Fibroblast of lung (primary cell): ENCODE measurements at regions not wholly inside any gene's neighbourhood (a gene's known extent, or its start where the extent isn't known, plus 50 kb on each side); places are given as distances from the start of the nearest gene placed in this dataset.

Source experiments
- CTCF ChIP-seq, 2 donors: IDR thresholded peaks in 1 of 2; conservative IDR thresholded peaks in 1 of 2; 1 replicate in 1 of 2; 2 replicates in 1 of 2; pipeline ENCODE4 v1.5.1; 2011 to 2012; ENCODE audit warnings: low read length in 2 of 2, control low read depth in 1 of 2, inconsistent platforms in 1 of 2, low read depth in 1 of 2, mild to moderate bottlenecking in 1 of 2
- EZH2 ChIP-seq: IDR thresholded peaks from 2 replicates; pipeline ENCODE4 v1.5.1; 2012; ENCODE audit warnings: low read length, control low read depth, mild to moderate bottlenecking; ENCODE audit errors: missing control alignments

DNA sequence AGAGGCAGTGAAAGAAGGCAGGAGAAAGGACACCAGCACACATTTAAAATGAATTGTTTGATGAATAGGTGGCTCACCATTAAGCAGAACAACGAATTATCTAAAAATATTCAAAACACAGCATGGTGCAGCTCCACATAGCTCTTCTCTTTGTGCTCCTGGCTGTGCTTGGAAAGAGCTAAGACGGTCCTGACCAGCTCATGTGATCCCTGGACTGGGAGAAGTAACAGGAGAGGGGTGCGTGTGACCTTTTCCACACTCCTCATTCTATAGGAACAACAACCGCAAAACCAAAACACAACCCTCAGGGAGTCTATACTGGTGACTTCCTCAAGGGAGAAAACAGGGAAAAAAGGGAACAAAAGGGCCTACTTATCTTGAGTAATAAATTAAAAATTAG, 140.5 kb downstream of the DIRAS2 start:
- TF ChIP-seq CTCF (conservative IDR thresholded peaks at IDR 0.05 in 1 of 2, IDR thresholded peaks at IDR 0.05 in 1 of 2; ENCODE audit: low read depth in 1 of 2, low read length in 2 of 2) (no peak), EZH2 (no peak)
